GM21619 (cell line): ENCODE measurements at regions not wholly inside any gene's neighbourhood (a gene's known extent, or its start where the extent isn't known, plus 50 kb on each side); places are given as distances from the start of the nearest gene placed in this dataset.
"Not testable (repeated sequence)": the region's sequence is repeated elsewhere in the genome, so short reads cannot be mapped to it uniquely, and the experiment has no call there.

Experiments used
- ATAC-seq: cut with Tn5 transposase; IDR thresholded peaks from one replicate; pipeline ENCODE4 v1.9.1; 2021; ENCODE audit not compliant: unreplicated experiment

- no peak for ATAC-seq
These were observed 1064.0 kb upstream of the PCDH10 start for GRCh38 chr4:132085105-132085504.

GRCh38 chr4:132094017-132094416, 1055.1 kb upstream of the PCDH10 start:
- ATAC-seq: no peak

GRCh38 chr4:132097041-132097440, 1052.1 kb upstream of the PCDH10 start:
- no peak for ATAC-seq

GRCh38 chr4:132101526-132101925, 1047.6 kb upstream of the PCDH10 start:
- ATAC-seq: no peak

- ATAC-seq: no peak
These were observed 1040.3 kb upstream of the PCDH10 start for GRCh38 chr4:132108784-132109183.

- no peak for ATAC-seq
These were observed 1034.2 kb upstream of the PCDH10 start for GRCh38 chr4:132114885-132115284.

- not testable (repeated sequence) for ATAC-seq
These were observed 1026.4 kb upstream of the PCDH10 start for GRCh38 chr4:132122741-132123140.

- ATAC-seq: no peak
These were observed 1025.0 kb upstream of the PCDH10 start for GRCh38 chr4:132123870-132124623.

GRCh38 chr4:132124624-132124974, 1024.5 kb upstream of the PCDH10 start:
- no peak for ATAC-seq

- ATAC-seq: no peak
These were observed 1024.0 kb upstream of the PCDH10 start for GRCh38 chr4:132125131-132125530.

- ATAC-seq: no peak
These were observed 1016.7 kb upstream of the PCDH10 start for GRCh38 chr4:132132433-132132832.

GRCh38 chr4:132169660-132170059, 979.4 kb upstream of the PCDH10 start:
- ATAC-seq: no peak

- ATAC-seq: no peak
These were observed 969.1 kb upstream of the PCDH10 start for GRCh38 chr4:132180020-132180427.

GRCh38 chr4:132195176-132195575, 953.9 kb upstream of the PCDH10 start:
- ATAC-seq: no peak

- no peak for ATAC-seq
These were observed 945.5 kb upstream of the PCDH10 start for GRCh38 chr4:132203618-132204017.

- ATAC-seq: no peak
These were observed 934.6 kb upstream of the PCDH10 start for GRCh38 chr4:132214519-132214918.

- no peak for ATAC-seq
These were observed 930.7 kb upstream of the PCDH10 start for GRCh38 chr4:132218406-132218805.

- no peak for ATAC-seq
These were observed 921.8 kb upstream of the PCDH10 start for GRCh38 chr4:132227151-132227856.

- ATAC-seq: not testable (repeated sequence)
These were observed 921.3 kb upstream of the PCDH10 start for GRCh38 chr4:132227857-132228165.

- ATAC-seq: no peak
These were observed 920.4 kb upstream of the PCDH10 start for GRCh38 chr4:132228676-132229075.

GRCh38 chr4:132230025-132230424, 919.1 kb upstream of the PCDH10 start:
- no peak for ATAC-seq

- no peak for ATAC-seq
These were observed 910.4 kb upstream of the PCDH10 start for GRCh38 chr4:132238697-132239096.

- no peak for ATAC-seq
These were observed 909.0 kb upstream of the PCDH10 start for GRCh38 chr4:132240081-132240480.
